DND-41 (cell line): ENCODE measurements at regions not wholly inside any gene's neighbourhood (a gene's known extent, or its start where the extent isn't known, plus 50 kb on each side); places are given as distances from the start of the nearest gene placed in this dataset.

Experiments
- CTCF ChIP-seq: IDR thresholded peaks from 2 replicates; pipeline ENCODE4 v1.5.1; 2012; ENCODE audit warnings: borderline replicate concordance, low read length, moderate library complexity, mild to moderate bottlenecking; ENCODE audit not compliant: poor library complexity, severe bottlenecking; ENCODE audit errors: extremely low read depth
- EZH2 ChIP-seq: IDR thresholded peaks from 3 replicates; pipeline ENCODE4 v1.6.1; 2012; ENCODE audit warnings: borderline replicate concordance, low read depth, mild to moderate bottlenecking, moderate library complexity, low read length, inconsistent platforms; ENCODE audit not compliant: severe bottlenecking

GRCh38 chr10:108583877-108584276, 1339.4 kb downstream of the XPNPEP1 start:
- TF ChIP-seq EZH2, result no peak
- TF ChIP-seq CTCF, result no peak
